ENCODE measurements at regions not wholly inside any gene's neighbourhood (a gene's known extent, or its start where the extent isn't known, plus 50 kb on each side); places are given as distances from the start of the nearest gene placed in this dataset.
"Not testable (repeated sequence)": the region's sequence is repeated elsewhere in the genome, so short reads cannot be mapped to it uniquely, and the experiment has no call there.

DNA sequence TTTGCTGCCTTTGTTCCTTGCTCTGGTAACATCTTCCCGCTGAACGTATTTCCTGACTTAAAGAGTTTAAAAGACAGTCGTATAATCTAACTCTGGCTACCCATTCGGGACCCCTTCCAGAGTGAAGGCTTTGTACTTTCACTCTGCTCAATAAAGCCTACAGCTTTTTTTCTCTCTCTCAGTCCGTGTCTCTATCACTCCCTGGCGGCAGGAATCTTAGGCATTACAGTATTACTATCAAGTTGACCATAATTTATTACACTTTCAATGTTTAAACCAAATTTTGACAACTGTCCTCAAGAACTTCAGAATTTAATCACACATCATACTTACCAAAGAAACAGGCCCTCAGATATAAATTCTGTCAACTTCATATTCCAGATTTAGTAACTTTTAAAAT is 967.9 kb downstream of the FSCB start:
- intact Hi-C loops (cut with DNase I), result no loop called here
- DNase-seq, result no peak

- no peak for DNase-seq
- intact Hi-C loops (cut with DNase I), result no loop called here
Observed at GRCh38 chr14:43535231-43535838, 971.7 kb downstream of the FSCB start.

- intact Hi-C loops (cut with DNase I), result no loop called here
- no peak for DNase-seq
Observed at GRCh38 chr14:43532825-43533416, 974.2 kb downstream of the FSCB start.

DNA sequence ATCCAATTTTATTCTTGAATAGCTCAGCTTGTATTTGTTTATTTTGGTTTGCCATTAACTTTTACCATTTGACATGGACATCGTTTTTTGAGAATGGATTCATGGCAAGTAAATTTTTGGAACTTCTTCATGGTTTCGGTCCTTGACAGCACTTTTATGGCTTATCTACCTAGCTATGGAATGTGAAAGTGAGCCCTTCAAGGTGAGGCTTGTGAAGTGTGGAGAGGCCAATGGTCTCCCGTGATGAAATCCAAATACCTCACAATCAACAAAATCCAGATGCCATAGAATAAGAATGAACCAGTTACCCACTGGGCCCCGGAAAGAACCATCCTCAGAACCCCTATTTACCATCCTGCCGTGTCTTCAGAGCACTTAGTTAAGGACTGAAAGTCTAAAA is 978.8 kb downstream of the FSCB start:
- no peak for DNase-seq
- intact Hi-C loops (cut with DNase I), result no loop called here

GRCh38 chr14:43525658-43526057 is 981.4 kb downstream of the FSCB start:
- DNase-seq, result no peak
- intact Hi-C loops (cut with DNase I), result no loop called here

- no peak for DNase-seq
- intact Hi-C loops (cut with DNase I), result no loop called here
Observed at GRCh38 chr14:43522901-43523300, 984.2 kb downstream of the FSCB start.

- DNase-seq, result no peak
- intact Hi-C loops (cut with DNase I), result no loop called here
Observed at GRCh38 chr14:43522191-43522590, 984.9 kb downstream of the FSCB start.

- no peak for DNase-seq
- intact Hi-C loops (cut with DNase I), result no loop called here
Observed at GRCh38 chr14:43503508-43503907, 1003.6 kb downstream of the FSCB start.

DNA sequence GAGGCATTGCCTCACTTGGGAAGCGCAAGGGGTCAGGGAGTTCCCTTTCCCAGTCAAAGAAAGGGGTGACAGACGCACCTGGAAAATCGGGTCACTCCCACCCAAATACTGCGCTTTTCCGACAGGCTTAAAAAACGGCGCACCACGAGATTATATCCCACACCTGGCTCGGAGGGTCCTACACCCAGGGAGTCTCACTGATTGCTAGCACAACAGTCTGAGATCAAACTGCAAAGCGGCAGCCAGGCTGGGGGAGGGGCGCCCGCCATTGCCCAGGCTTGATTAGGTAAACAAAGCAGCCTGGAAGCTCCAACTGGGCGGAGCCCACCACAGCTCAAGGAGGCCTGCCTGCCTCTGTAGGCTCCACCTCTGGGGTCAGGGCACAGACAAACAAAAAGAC is 1014.7 kb downstream of the FSCB start:
- intact Hi-C loops (cut with DNase I); DNase-seq: not testable (repeated sequence)

DNA sequence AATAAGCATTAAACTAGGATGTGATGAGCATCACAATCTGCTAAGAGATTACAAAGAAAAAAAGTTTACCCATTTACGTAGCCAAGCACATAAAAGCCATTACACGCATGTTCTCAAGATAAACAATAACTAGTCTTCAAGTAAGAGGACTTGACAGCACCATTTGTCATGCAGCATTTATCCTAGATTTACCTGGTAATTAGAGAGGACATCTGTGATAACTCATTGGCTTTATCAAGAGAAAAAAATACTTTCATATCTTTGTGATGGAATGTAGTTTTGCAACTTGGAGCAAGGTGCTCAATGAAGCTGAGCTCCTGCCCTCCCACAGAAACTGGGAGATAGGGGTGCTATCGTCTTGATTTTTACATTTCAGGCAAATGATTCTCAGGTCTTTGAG is 1023.7 kb downstream of the FSCB start:
- no peak for DNase-seq
- intact Hi-C loops (cut with DNase I), result no loop called here

DNA sequence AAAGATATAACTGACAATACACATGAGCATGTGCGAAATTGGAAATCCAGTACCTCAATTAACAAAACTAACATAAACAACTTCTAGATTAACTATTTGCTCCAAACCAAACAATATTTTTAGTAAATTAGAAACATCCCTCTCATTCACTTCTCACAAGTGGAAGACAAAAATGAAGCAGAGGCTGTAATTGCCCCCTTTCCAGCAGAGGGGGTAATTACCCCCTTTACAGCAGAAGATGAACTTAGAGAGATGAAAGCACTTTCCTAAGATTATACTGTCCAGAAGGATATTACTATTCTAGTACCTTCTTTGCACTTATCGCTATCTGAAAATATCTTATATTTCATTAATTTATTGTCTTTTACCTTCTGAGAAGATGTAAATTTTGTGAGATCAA is 1025.2 kb downstream of the FSCB start:
- intact Hi-C loops (cut with DNase I), result no loop called here
- DNase-seq, result no peak

GRCh38 chr14:43480976-43481375 is 1026.1 kb downstream of the FSCB start:
- no peak for DNase-seq
- intact Hi-C loops (cut with DNase I), result no loop called here

DNA sequence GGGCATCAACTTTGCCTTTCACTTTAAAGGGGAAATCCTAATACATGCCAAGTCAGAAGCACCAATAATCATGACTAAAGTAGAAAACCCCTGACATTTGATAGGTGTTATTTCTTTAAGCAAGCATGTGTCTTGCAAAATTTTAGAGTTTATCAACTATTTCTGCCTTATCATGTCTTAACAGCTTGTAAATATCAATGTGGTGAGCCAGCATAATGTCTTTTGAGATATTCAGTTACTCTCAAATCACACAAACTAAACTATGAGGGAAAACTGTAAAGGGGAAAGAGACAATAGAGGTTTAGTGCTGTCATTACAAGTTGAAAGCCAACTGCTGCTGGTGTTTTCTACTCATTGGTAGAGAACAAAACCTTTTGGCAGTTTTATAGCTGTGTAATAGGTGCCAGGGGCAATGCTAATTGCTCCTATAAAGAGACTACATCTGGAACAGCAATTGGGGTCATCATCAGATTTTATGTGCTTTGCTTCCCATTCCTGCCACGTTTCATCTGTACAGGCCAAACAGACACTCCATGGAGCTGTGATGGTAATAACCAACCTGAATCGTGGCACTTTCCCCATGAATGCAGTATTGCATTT is 1027.4 kb downstream of the FSCB start:
- DNase-seq, result no peak
- intact Hi-C loops (cut with DNase I), result no loop called here

DNA sequence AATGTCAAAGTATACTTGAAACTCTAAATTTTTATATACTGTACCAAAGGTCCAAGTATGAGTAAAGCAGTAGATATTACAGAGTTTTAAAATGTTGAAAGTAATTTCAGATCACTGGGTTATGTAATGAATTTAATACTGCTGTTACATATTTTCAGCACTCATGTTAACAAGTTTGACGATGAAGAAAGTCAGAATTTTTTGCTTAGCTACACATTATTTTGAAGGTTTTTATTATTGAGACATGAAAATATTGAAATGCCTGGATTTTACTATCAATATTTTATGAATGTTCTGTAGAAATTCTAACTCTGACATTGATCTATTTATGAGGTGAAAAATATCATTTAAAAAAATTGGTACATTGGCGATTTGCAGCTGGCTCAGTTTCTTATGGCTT is 1030.3 kb downstream of the FSCB start:
- intact Hi-C loops (cut with DNase I), result no loop called here
- no peak for DNase-seq

DNA sequence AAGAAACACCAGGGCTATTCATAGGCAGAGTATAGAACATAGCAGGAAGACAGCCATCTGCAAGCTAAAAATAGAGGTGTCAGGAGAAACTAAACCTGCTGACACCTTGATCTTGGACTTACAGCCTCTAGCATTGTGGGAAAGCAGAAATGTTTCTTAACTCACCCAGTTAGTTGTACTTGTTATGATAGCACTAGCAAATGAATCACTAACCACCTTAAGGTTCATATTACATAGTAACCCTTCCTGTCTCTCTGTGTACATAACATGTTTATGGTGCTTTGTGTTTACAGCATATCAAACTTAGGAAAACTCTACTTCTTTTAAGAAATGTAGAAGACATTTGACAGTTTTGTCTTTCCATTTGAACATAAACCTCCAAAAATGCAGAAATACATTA is 1031.3 kb downstream of the FSCB start:
- DNase-seq, result no peak
- intact Hi-C loops (cut with DNase I), result no loop called here

DNA sequence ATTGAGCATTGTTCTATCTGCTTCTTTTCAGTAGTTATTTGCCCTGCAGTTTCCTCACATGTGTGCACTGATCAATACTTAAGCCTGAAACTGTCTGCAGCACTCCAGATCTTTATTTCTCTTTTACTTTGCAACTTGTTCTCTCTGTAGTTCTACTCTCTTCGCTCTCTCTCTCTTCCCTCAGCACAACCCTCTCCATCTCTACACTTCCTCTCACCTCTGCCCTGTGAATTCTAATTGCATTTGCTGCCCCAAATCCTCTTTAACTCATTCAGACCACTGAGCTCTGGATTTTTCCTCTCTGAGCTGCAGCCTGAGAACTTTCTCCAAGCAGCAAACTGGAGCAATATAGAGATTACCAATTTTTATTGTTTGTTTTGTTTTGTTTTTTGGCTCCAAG is 1035.5 kb downstream of the FSCB start:
- DNase-seq, result no peak
- intact Hi-C loops (cut with DNase I), result no loop called here

GRCh38 chr14:43464968-43465367 is 1042.1 kb downstream of the FSCB start:
- no peak for DNase-seq
- intact Hi-C loops (cut with DNase I), result no loop called here

DNA sequence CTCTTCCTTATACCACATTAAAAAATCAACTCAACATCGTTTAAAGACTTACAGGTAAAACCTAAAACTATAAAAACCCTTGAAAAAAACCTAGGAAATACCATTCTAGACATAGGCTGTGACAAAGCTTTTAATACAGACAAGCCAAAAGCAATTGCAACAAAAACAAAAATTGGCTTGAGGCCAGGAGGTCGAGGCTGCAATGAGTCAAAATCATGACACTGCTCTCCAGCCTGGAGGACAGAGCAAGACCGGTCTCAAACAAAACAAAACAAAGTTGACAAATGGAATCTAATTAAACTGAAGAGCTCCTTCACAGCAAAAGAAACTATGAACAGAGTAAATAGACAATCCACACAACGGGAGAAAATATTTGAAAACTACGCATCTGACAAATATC is 1057.8 kb downstream of the FSCB start:
- intact Hi-C loops (cut with DNase I), result no loop called here
- no peak for DNase-seq

DNA sequence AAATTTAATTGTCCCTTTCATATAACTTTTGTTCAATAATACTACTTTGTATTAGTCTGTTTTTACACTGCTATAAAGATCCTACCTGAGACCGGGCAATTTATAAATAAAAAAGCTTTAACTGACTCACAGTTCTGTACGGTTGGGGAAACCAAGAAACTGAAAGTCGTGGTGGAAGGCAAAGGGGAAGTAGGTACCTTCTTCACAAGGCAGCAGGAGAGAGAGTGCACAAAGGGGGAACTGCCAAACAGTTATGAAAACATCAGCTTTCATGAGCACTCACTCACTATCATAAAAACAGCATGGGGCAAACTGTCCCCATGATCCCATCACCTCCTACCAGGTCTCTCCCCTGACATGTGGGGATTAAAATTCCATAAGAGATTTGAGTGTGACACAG is 1069.0 kb downstream of the FSCB start:
- DNase-seq, result no peak
- intact Hi-C loops (cut with DNase I), result no loop called here

DNA sequence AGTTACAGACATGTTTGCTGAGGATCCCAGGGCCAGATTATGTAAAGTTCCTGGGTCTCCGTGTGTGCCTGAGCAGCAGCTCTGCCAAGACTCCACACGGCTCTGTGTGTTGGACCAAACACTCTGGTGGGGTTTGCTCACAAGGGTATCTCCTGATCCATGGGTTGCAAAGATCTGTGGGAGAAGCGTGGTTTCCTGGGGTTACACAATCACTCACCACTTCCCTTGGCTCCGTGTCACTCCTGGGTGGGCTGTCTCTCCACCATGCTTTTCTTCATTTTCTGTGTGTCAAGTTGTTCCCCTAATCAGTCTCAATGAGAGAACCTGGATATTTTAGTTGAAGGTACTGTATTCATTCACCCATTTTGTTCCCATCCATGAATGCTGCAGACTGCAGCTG is 1088.8 kb downstream of the FSCB start:
- intact Hi-C loops (cut with DNase I), result no loop called here

DNA sequence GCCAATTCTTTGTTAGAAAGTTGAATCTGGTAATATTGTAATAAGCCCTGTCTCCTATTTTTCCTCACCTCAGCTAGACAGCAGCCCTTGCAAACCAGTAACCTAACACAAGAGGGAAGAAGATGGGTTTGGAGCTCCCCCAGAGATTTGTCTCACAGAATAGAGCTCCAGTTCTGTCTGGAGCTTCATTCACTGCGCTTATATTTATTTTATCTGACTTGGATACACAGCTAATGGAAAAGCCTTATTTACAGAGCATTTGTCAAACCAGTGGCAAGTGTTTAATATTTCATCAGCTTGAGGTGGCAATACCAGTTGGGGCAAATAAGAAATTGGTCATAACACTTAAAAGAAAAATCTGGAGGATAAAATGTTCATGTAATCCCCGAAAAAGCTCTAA is 1094.0 kb downstream of the FSCB start:
- no peak for DNase-seq
- intact Hi-C loops (cut with DNase I), result no loop called here

More for the DNA sequence above, 1088.8 kb downstream of the FSCB start:
- DNase-seq, result no peak

All from head of caudate nucleus (tissue), 42 donors.